ENCODE measurements at regions not wholly inside any gene's neighbourhood (a gene's known extent, or its start where the extent isn't known, plus 50 kb on each side); places are given as distances from the start of the nearest gene placed in this dataset.

GRCh38 chr3:40661284-40661683 is 136.5 kb downstream of the ZNF621 start:
- no peak overlapping the region for H3K27ac ChIP-seq (ENCODE audit: low read depth, low read length)
- no peak overlapping the region for H3K9ac ChIP-seq (ENCODE audit: low read depth in 1 of 2, low read length in 2 of 2)
- H3K36me3 ChIP-seq (ENCODE audit: control insufficient read depth in 1 of 2, insufficient read depth in 2 of 2, low read length in 2 of 2) = no peaks in the 10 kb centered on the region
- H3K27me3 ChIP-seq (ENCODE audit: control insufficient read depth in 1 of 2, insufficient read depth in 2 of 2, low read length in 2 of 2) = no peaks in the 10 kb centered on the region
- H3K9me3 ChIP-seq (ENCODE audit: control insufficient read depth in 1 of 2, low read length in 2 of 2) = no peaks in the 10 kb centered on the region
- H3K4me3 ChIP-seq (ENCODE audit: low read depth in 1 of 2, low read length in 2 of 2) = no peak overlapping the region
- H3K4me1 ChIP-seq (ENCODE audit: control insufficient read depth in 1 of 2, insufficient read depth in 2 of 2, low read length in 2 of 2) = no peaks in the 10 kb centered on the region

DNA sequence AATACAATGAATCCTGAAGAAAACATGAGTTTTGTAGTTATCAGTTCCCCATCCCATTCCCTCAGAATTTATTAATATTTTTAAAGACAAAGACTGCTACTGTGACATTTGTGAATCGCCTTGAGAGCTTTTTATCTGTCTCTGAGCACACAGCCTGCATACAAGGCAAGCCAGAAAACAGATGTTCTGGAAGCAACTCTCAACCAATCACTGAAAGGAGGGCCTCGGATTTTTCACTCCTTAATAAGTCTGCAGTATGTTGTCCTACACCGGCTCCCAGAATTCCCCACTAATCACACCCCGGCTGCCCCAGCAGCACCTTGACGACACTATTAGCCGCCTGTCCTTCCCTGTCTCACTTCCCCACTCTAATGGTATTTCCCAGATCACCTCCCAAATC is 138.5 kb downstream of the ZNF621 start:
- H3K27me3 ChIP-seq (ENCODE audit: control insufficient read depth in 1 of 2, insufficient read depth in 2 of 2, low read length in 2 of 2) = no peaks in the 10 kb centered on the region
- H3K36me3 ChIP-seq (ENCODE audit: control insufficient read depth in 1 of 2, insufficient read depth in 2 of 2, low read length in 2 of 2) = no peaks in the 10 kb centered on the region
- no peak overlapping the region for H3K4me3 ChIP-seq (ENCODE audit: low read depth in 1 of 2, low read length in 2 of 2)
- H3K27ac ChIP-seq (ENCODE audit: low read depth, low read length) = no peak overlapping the region
- H3K9ac ChIP-seq (ENCODE audit: low read depth in 1 of 2, low read length in 2 of 2) = no peak overlapping the region
- no peaks in the 10 kb centered on the region for H3K4me1 ChIP-seq (ENCODE audit: control insufficient read depth in 1 of 2, insufficient read depth in 2 of 2, low read length in 2 of 2)
- H3K9me3 ChIP-seq (ENCODE audit: control insufficient read depth in 1 of 2, low read length in 2 of 2) = no peaks in the 10 kb centered on the region

GRCh38 chr3:40669176-40669575 is 144.4 kb downstream of the ZNF621 start:
- Histone ChIP-seq H3K4me1 (ENCODE audit: control insufficient read depth in 1 of 2, insufficient read depth in 2 of 2, low read length in 2 of 2) (no peaks in the 10 kb centered on the region), H3K9me3 (ENCODE audit: control insufficient read depth in 1 of 2, low read length in 2 of 2) (no peaks in the 10 kb centered on the region), H3K27ac (ENCODE audit: low read depth, low read length) (no peak overlapping the region), H3K4me3 (ENCODE audit: low read depth in 1 of 2, low read length in 2 of 2) (no peak overlapping the region), H3K36me3 (ENCODE audit: control insufficient read depth in 1 of 2, insufficient read depth in 2 of 2, low read length in 2 of 2) (no peaks in the 10 kb centered on the region), H3K9ac (ENCODE audit: low read depth in 1 of 2, low read length in 2 of 2) (no peak overlapping the region), H3K27me3 (ENCODE audit: control insufficient read depth in 1 of 2, insufficient read depth in 2 of 2, low read length in 2 of 2) (no peaks in the 10 kb centered on the region)

DNA sequence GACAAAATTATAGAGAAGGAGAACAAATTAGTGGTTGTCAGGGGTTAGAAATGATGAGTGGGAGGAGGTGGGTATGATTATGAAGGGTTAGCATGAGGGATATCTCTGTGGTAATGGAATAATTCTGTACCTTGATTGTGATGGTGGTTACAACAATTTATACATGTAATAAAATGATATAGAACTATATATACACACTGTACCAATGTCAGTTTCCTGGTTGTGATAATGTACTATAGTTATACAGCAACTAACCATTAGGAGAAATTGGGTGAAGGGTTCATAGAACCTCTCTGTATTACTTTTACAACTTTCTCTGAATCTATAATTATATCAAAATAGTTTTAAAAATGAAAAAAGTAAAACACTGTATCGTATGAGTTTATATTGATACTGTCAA is 148.1 kb downstream of the ZNF621 start:
- H3K27me3 ChIP-seq (ENCODE audit: control insufficient read depth in 1 of 2, insufficient read depth in 2 of 2, low read length in 2 of 2) = no peaks in the 10 kb centered on the region
- H3K9ac ChIP-seq (ENCODE audit: low read depth in 1 of 2, low read length in 2 of 2) = no peak overlapping the region
- no peak overlapping the region for H3K4me3 ChIP-seq (ENCODE audit: low read depth in 1 of 2, low read length in 2 of 2)
- H3K4me1 ChIP-seq (ENCODE audit: control insufficient read depth in 1 of 2, insufficient read depth in 2 of 2, low read length in 2 of 2) = no peaks in the 10 kb centered on the region
- H3K9me3 ChIP-seq (ENCODE audit: control insufficient read depth in 1 of 2, low read length in 2 of 2) = no peaks in the 10 kb centered on the region
- H3K27ac ChIP-seq (ENCODE audit: low read depth, low read length) = no peak overlapping the region
- no peaks in the 10 kb centered on the region for H3K36me3 ChIP-seq (ENCODE audit: control insufficient read depth in 1 of 2, insufficient read depth in 2 of 2, low read length in 2 of 2)

GRCh38 chr3:40677321-40677720 is 152.6 kb downstream of the ZNF621 start:
- H3K9me3 ChIP-seq (ENCODE audit: control insufficient read depth in 1 of 2, low read length in 2 of 2) = no peaks in the 10 kb centered on the region

GRCh38 chr3:40677749-40678148 is 153.0 kb downstream of the ZNF621 start:
- H3K9me3 ChIP-seq (ENCODE audit: control insufficient read depth in 1 of 2, low read length in 2 of 2) = no peaks in the 10 kb centered on the region
- no peak overlapping the region for H3K9ac ChIP-seq (ENCODE audit: low read depth in 1 of 2, low read length in 2 of 2)

More at GRCh38 chr3:40677321-40677720, 152.6 kb downstream of the ZNF621 start:
- Histone ChIP-seq H3K36me3 (ENCODE audit: control insufficient read depth in 1 of 2, insufficient read depth in 2 of 2, low read length in 2 of 2) (no peaks in the 10 kb centered on the region), H3K27ac (ENCODE audit: low read depth, low read length) (no peak overlapping the region), H3K4me1 (ENCODE audit: control insufficient read depth in 1 of 2, insufficient read depth in 2 of 2, low read length in 2 of 2) (no peaks in the 10 kb centered on the region), H3K9ac (ENCODE audit: low read depth in 1 of 2, low read length in 2 of 2) (no peak overlapping the region), H3K27me3 (ENCODE audit: control insufficient read depth in 1 of 2, insufficient read depth in 2 of 2, low read length in 2 of 2) (no peaks in the 10 kb centered on the region), H3K4me3 (ENCODE audit: low read depth in 1 of 2, low read length in 2 of 2) (no peak overlapping the region)

GRCh38 chr3:40679290-40679689 is 154.5 kb downstream of the ZNF621 start:
- Histone ChIP-seq H3K27me3 (ENCODE audit: control insufficient read depth in 1 of 2, insufficient read depth in 2 of 2, low read length in 2 of 2) (no peaks in the 10 kb centered on the region), H3K4me3 (ENCODE audit: low read depth in 1 of 2, low read length in 2 of 2) (no peak overlapping the region), H3K4me1 (ENCODE audit: control insufficient read depth in 1 of 2, insufficient read depth in 2 of 2, low read length in 2 of 2) (no peaks in the 10 kb centered on the region), H3K36me3 (ENCODE audit: control insufficient read depth in 1 of 2, insufficient read depth in 2 of 2, low read length in 2 of 2) (no peaks in the 10 kb centered on the region), H3K27ac (ENCODE audit: low read depth, low read length) (no peak overlapping the region), H3K9me3 (ENCODE audit: control insufficient read depth in 1 of 2, low read length in 2 of 2) (no peaks in the 10 kb centered on the region), H3K9ac (ENCODE audit: low read depth in 1 of 2, low read length in 2 of 2) (no peak overlapping the region)

More at GRCh38 chr3:40677749-40678148, 153.0 kb downstream of the ZNF621 start:
- no peak overlapping the region for H3K4me3 ChIP-seq (ENCODE audit: low read depth in 1 of 2, low read length in 2 of 2)
- no peaks in the 10 kb centered on the region for H3K27me3 ChIP-seq (ENCODE audit: control insufficient read depth in 1 of 2, insufficient read depth in 2 of 2, low read length in 2 of 2)
- no peak overlapping the region for H3K27ac ChIP-seq (ENCODE audit: low read depth, low read length)
- no peaks in the 10 kb centered on the region for H3K4me1 ChIP-seq (ENCODE audit: control insufficient read depth in 1 of 2, insufficient read depth in 2 of 2, low read length in 2 of 2)
- no peaks in the 10 kb centered on the region for H3K36me3 ChIP-seq (ENCODE audit: control insufficient read depth in 1 of 2, insufficient read depth in 2 of 2, low read length in 2 of 2)

- no peak overlapping the region for H3K4me3 ChIP-seq (ENCODE audit: low read depth in 1 of 2, low read length in 2 of 2)
- no peaks in the 10 kb centered on the region for H3K4me1 ChIP-seq (ENCODE audit: control insufficient read depth in 1 of 2, insufficient read depth in 2 of 2, low read length in 2 of 2)
- H3K27me3 ChIP-seq (ENCODE audit: control insufficient read depth in 1 of 2, insufficient read depth in 2 of 2, low read length in 2 of 2) = no peaks in the 10 kb centered on the region
- no peaks in the 10 kb centered on the region for H3K9me3 ChIP-seq (ENCODE audit: control insufficient read depth in 1 of 2, low read length in 2 of 2)
- H3K27ac ChIP-seq (ENCODE audit: low read depth, low read length) = no peak overlapping the region
- H3K36me3 ChIP-seq (ENCODE audit: control insufficient read depth in 1 of 2, insufficient read depth in 2 of 2, low read length in 2 of 2) = no peaks in the 10 kb centered on the region
- H3K9ac ChIP-seq (ENCODE audit: low read depth in 1 of 2, low read length in 2 of 2) = no peak overlapping the region
Measured at GRCh38 chr3:40680685-40681657, 156.2 kb downstream of the ZNF621 start.

DNA sequence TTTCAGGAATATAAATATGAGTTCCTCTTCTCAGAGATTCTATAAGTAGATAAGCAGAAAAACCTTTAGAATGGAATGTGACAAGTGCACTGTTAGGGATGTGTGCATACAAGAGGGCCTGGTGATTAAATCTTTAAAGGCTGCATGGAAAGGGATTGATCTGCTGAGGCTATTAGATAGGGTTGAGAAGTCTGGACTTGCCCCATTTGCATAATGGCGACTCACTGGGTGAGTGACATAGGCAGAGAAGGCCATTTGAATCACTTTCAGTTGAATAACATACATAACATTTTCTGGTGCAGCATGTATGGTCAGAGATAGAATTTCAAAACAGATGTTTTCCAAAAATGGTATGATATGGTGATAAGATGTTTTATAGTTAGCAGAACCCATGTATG is 156.9 kb downstream of the ZNF621 start:
- no peak overlapping the region for H3K4me3 ChIP-seq (ENCODE audit: low read depth in 1 of 2, low read length in 2 of 2)
- no peaks in the 10 kb centered on the region for H3K9me3 ChIP-seq (ENCODE audit: control insufficient read depth in 1 of 2, low read length in 2 of 2)
- no peak overlapping the region for H3K9ac ChIP-seq (ENCODE audit: low read depth in 1 of 2, low read length in 2 of 2)
- H3K4me1 ChIP-seq (ENCODE audit: control insufficient read depth in 1 of 2, insufficient read depth in 2 of 2, low read length in 2 of 2) = no peaks in the 10 kb centered on the region
- no peaks in the 10 kb centered on the region for H3K27me3 ChIP-seq (ENCODE audit: control insufficient read depth in 1 of 2, insufficient read depth in 2 of 2, low read length in 2 of 2)
- no peak overlapping the region for H3K27ac ChIP-seq (ENCODE audit: low read depth, low read length)
- no peaks in the 10 kb centered on the region for H3K36me3 ChIP-seq (ENCODE audit: control insufficient read depth in 1 of 2, insufficient read depth in 2 of 2, low read length in 2 of 2)

DNA sequence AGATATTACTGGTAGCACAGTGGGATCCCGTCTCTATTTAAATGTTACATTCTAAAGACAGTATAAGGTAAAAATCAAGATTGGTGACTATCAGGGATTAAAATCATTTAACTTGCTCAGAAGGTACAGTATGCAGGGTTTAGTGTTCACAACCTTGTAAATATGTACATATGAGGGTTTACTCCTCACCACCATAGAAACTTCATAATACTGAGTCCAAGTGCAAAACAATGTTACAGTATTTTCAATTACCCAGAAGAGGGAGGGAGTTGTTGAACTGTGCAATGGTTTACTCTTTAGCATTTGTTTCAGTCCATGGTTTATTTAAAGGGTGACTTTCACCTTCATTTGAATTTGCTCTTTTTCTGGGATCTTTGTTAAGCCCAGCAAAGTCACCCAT is 165.1 kb downstream of the ZNF621 start:
- no peak overlapping the region for H3K4me3 ChIP-seq (ENCODE audit: low read depth in 1 of 2, low read length in 2 of 2)
- peaks cover 0 to 9% of the 10 kb centered on the region in 2 donors for H3K4me1 ChIP-seq (ENCODE audit: control insufficient read depth in 1 of 2, insufficient read depth in 2 of 2, low read length in 2 of 2)
- no peaks in the 10 kb centered on the region for H3K9me3 ChIP-seq (ENCODE audit: control insufficient read depth in 1 of 2, low read length in 2 of 2)
- H3K27ac ChIP-seq (ENCODE audit: low read depth, low read length) = no peak overlapping the region
- no peaks in the 10 kb centered on the region for H3K36me3 ChIP-seq (ENCODE audit: control insufficient read depth in 1 of 2, insufficient read depth in 2 of 2, low read length in 2 of 2)
- H3K27me3 ChIP-seq (ENCODE audit: control insufficient read depth in 1 of 2, insufficient read depth in 2 of 2, low read length in 2 of 2) = no peaks in the 10 kb centered on the region
- H3K9ac ChIP-seq (ENCODE audit: low read depth in 1 of 2, low read length in 2 of 2) = no peak overlapping the region
